CD14-positive monocyte (primary cell): ENCODE measurements at regions not wholly inside any gene's neighbourhood (a gene's known extent, or its start where the extent isn't known, plus 50 kb on each side); places are given as distances from the start of the nearest gene placed in this dataset.

Source experiments
- DNase-seq, 3 donors: peaks; one replicate each; pipeline ENCODE4 v3.0.0-alpha.2; 2011 to 2022
- H2AFZ ChIP-seq: 2 replicates; pipeline ENCODE4 v1.6.0; 2012; ENCODE audit warnings: mild to moderate bottlenecking, low read depth, low read length, inconsistent platforms; ENCODE audit not compliant: insufficient read depth, poor library complexity, severe bottlenecking
- H3K27ac ChIP-seq, 2 donors: 1 replicate in 1 of 2; 2 replicates in 1 of 2; pipeline ENCODE4 v1.5.1; 2012 to 2013; ENCODE audit warnings: low read length in 2 of 2, control low read depth in 1 of 2, inconsistent platforms in 1 of 2, low read depth in 1 of 2, mild to moderate bottlenecking in 1 of 2
- H3K27me3 ChIP-seq, 2 donors: one replicate each; pipeline versions ENCODE4 v1.6.0 to v1.6.1; 2011 to 2013; ENCODE audit warnings: low read length in 2 of 2; ENCODE audit not compliant: control insufficient read depth in 2 of 2, insufficient read depth in 2 of 2
- H3K36me3 ChIP-seq, 2 donors: replicated peaks in 1 of 2; 1 replicate in 1 of 2; 2 replicates in 1 of 2; pipeline versions ENCODE4 v1.5.1 to v1.6.1; 2012 to 2013; ENCODE audit warnings: low read length in 2 of 2, control low read depth in 1 of 2, inconsistent platforms in 1 of 2, mild to moderate bottlenecking in 1 of 2; ENCODE audit not compliant: insufficient read depth in 2 of 2, control insufficient read depth in 1 of 2
- H3K4me1 ChIP-seq, 2 donors: 1 replicate in 1 of 2; 2 replicates in 1 of 2; pipeline versions ENCODE4 v1.5.1 to v1.6.1; 2012 to 2013; ENCODE audit warnings: low read length in 2 of 2, control low read depth in 1 of 2, inconsistent platforms in 1 of 2, mild to moderate bottlenecking in 1 of 2, moderate library complexity in 1 of 2; ENCODE audit not compliant: insufficient read depth in 2 of 2, control insufficient read depth in 1 of 2
- H3K4me2 ChIP-seq: replicated peaks from 2 replicates; pipeline ENCODE3; 2012; ENCODE audit warnings: low read length, moderate library complexity, mild to moderate bottlenecking; ENCODE audit not compliant: poor library complexity, severe bottlenecking; ENCODE audit errors: extremely low read depth
- H3K4me3 ChIP-seq, 3 experiments: fragments of 200-600 bp in 1 of 3; sonication (generic) in 1 of 3; replicated peaks in 1 of 3; 1 replicate in 2 of 3; 2 replicates in 1 of 3; pipeline ENCODE4 v1.5.1; 2011 to 2013; ENCODE audit warnings: low read length in 3 of 3, mild to moderate bottlenecking in 3 of 3, control low read depth in 2 of 3, low read depth in 2 of 3, inconsistent platforms in 1 of 3, moderate library complexity in 1 of 3
- H3K79me2 ChIP-seq: 2 replicates; pipeline ENCODE4 v1.6.0; 2012; ENCODE audit warnings: mild to moderate bottlenecking, control low read depth, inconsistent platforms, low read length, moderate library complexity; ENCODE audit not compliant: insufficient read depth
- H3K9ac ChIP-seq: 2 replicates; pipeline ENCODE4 v1.6.0; 2017; ENCODE audit warnings: low read length, mild to moderate bottlenecking; ENCODE audit not compliant: insufficient read depth, poor library complexity, severe bottlenecking
- H3K9me3 ChIP-seq, 2 donors: replicated peaks in 1 of 2; 1 replicate in 1 of 2; 2 replicates in 1 of 2; pipeline versions ENCODE4 v1.5.1 to v1.6.1; 2012 to 2013; ENCODE audit warnings: low read length in 2 of 2, control low read depth in 1 of 2; ENCODE audit not compliant: control insufficient read depth in 1 of 2, insufficient read depth in 1 of 2
- H4K20me1 ChIP-seq: 2 replicates; pipeline ENCODE4 v1.6.0; 2012; ENCODE audit warnings: mild to moderate bottlenecking, low read length, control low read depth, moderate library complexity; ENCODE audit not compliant: insufficient read depth
- H3K27ac Mint-ChIP-seq, 7 donors: one replicate each; pipeline ENCODE4 v1.8.0; 2020; ENCODE audit warnings: mild to moderate bottlenecking in 7 of 7, mixed read lengths in 7 of 7, moderate library complexity in 6 of 7, inconsistent platforms in 2 of 7
- H3K27me3 Mint-ChIP-seq, 3 donors: one replicate each; pipeline ENCODE4 v1.8.0; 2021 to 2022; ENCODE audit warnings: low read depth in 3 of 3, mild to moderate bottlenecking in 3 of 3, mixed read lengths in 3 of 3, moderate library complexity in 3 of 3, inconsistent platforms in 1 of 3
- H3K36me3 Mint-ChIP-seq, 2 donors: one replicate each; pipeline ENCODE4 v1.8.0; 2020; ENCODE audit warnings: mixed read lengths in 2 of 2, inconsistent platforms in 1 of 2, mild to moderate bottlenecking in 1 of 2
- H3K4me1 Mint-ChIP-seq: one replicate; pipeline ENCODE4 v1.8.0; 2020; ENCODE audit warnings: mild to moderate bottlenecking, mixed read lengths
- H3K4me3 Mint-ChIP-seq, 2 donors: one replicate each; pipeline ENCODE4 v1.8.0; 2020; ENCODE audit warnings: mild to moderate bottlenecking in 2 of 2, mixed read lengths in 2 of 2, moderate library complexity in 1 of 2
- H3K9me3 Mint-ChIP-seq, 7 donors: one replicate each; pipeline ENCODE4 v1.8.0; 2020 to 2022; ENCODE audit warnings: mixed read lengths in 7 of 7, mild to moderate bottlenecking in 6 of 7, moderate library complexity in 6 of 7, inconsistent platforms in 2 of 7
- WGBS: methylation state at CpG from one replicate; pipeline ENCODE4 v1.1.5; 2013; ENCODE audit warnings: missing lambda C conversion rate; ENCODE audit not compliant: insufficient coverage; 5-methylcytosine and 5-hydroxymethylcytosine counted together
- intact Hi-C, 2 donors: fragments of 100-400 bp; cut with micrococcal nuclease; formaldehyde crosslinking; loops; one replicate each; pipeline versions ENCODE4 v1.15.0 to v1.15.1; 2023
- TF ChIP-seq, protein P1 (sequence below): fragments of 200-600 bp; IDR thresholded peaks from one replicate; pipeline ENCODE4 v1.8.0; 2022; ENCODE audit warnings: antibody characterized with exemption, mild to moderate bottlenecking

DNA sequence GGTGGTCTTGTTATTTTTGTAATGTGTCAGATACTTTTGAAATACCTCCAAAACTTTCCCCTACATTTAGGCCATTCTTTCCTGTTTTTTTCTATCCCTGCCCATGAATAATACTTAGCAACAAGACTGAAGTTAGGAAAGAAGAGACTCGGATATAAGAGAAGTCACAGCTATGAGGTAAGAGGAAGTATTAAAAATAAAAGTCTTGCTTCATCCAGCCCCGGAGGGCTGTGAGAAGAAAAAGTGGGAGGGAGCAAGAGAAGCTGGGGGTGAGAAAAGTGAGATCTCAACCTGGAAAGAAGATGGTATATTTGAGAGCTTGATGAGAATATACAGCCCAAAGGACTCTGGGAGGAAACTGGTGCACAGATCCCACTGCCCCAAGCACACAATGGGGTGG is 213.5 kb upstream of the CDIN1 start:
- 20% methylated on average over 1 of the region's 2 CpGs for WGBS
- Mint-ChIP-seq H3K27me3 (no peaks in the 10 kb centered on the region), H3K36me3 (no peaks in the 10 kb centered on the region), H3K4me3 (no peak overlapping the region), H3K4me1 (no peaks in the 10 kb centered on the region), H3K27ac (no peak overlapping the region), H3K9me3 (peaks cover 0 to 14% (median 3%) of the 10 kb centered on the region in 7 donors)
- Histone ChIP-seq H3K79me2 (no peaks in the 10 kb centered on the region), H3K4me3 (no peak overlapping the region), H2AFZ (no peak overlapping the region), H3K9me3 (peaks cover 0 to 5% of the 10 kb centered on the region in 2 donors), H3K4me1 (no peaks in the 10 kb centered on the region), H4K20me1 (no peaks in the 10 kb centered on the region), H3K9ac (no peak overlapping the region), H3K4me2 (no peak overlapping the region), H3K27ac (no peak overlapping the region), H3K27me3 (no peaks in the 10 kb centered on the region), H3K36me3 (no peaks in the 10 kb centered on the region)
- intact Hi-C loops: no loop called here
- no peak for DNase-seq
- TF ChIP-seq, protein P1, sequence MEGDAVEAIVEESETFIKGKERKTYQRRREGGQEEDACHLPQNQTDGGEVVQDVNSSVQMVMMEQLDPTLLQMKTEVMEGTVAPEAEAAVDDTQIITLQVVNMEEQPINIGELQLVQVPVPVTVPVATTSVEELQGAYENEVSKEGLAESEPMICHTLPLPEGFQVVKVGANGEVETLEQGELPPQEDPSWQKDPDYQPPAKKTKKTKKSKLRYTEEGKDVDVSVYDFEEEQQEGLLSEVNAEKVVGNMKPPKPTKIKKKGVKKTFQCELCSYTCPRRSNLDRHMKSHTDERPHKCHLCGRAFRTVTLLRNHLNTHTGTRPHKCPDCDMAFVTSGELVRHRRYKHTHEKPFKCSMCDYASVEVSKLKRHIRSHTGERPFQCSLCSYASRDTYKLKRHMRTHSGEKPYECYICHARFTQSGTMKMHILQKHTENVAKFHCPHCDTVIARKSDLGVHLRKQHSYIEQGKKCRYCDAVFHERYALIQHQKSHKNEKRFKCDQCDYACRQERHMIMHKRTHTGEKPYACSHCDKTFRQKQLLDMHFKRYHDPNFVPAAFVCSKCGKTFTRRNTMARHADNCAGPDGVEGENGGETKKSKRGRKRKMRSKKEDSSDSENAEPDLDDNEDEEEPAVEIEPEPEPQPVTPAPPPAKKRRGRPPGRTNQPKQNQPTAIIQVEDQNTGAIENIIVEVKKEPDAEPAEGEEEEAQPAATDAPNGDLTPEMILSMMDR: no peak

DNA sequence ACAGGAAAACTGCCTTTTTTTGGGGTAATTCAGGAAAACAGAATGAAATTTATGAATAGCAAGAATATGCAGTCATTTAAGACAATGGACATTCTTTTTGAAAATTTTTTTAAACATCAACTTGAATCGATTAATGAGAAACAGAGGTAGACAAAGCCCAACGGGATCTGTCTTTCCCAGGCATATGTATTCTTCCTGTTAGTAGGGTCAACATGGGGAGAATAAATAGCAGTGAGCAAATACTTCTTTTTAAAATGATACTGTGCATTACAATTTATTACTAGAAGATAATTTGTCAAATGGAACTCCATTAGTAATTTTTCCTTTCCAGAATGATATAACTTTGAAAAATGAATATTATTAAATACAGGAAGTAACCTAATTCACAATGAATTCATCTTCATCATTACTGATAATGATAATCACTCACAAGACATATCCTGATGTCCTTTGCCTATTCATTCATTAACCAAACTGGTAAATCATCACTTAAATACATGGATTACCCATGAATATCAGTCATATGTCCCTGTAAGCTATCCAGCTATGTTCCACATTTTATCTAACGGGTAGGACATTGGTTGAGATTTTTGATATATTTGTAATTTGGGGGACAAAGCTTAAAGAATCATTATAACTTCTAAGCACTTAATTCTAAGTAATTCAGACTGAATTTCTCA is 209.2 kb upstream of the CDIN1 start:
- H2AFZ ChIP-seq: no peak overlapping the region
- H3K36me3 ChIP-seq: no peaks in the 10 kb centered on the region
- H3K4me1 Mint-ChIP-seq: no peaks in the 10 kb centered on the region
- no peak overlapping the region for H3K4me3 Mint-ChIP-seq
- H3K27me3 Mint-ChIP-seq: peaks cover 0 to 2% (median 0%) of the 10 kb centered on the region in 3 donors
- no peaks in the 10 kb centered on the region for H4K20me1 ChIP-seq
- H3K79me2 ChIP-seq: no peaks in the 10 kb centered on the region
- H3K4me3 ChIP-seq: no peak overlapping the region
- no peak overlapping the region for H3K9ac ChIP-seq
- no peak overlapping the region for H3K27ac Mint-ChIP-seq
- no peaks in the 10 kb centered on the region for H3K36me3 Mint-ChIP-seq
- intact Hi-C loops: no loop called here
- peaks cover 0 to 5% of the 10 kb centered on the region in 2 donors for H3K9me3 ChIP-seq
- no peaks in the 10 kb centered on the region for H3K4me1 ChIP-seq
- no peak overlapping the region for H3K4me2 ChIP-seq
- TF ChIP-seq, protein P1: no peak
- H3K27me3 ChIP-seq: no peaks in the 10 kb centered on the region
- WGBS: no CpG with 5 or more reads among the region's 3 CpGs
- H3K9me3 Mint-ChIP-seq: peaks cover 0 to 6% (median 2%) of the 10 kb centered on the region in 7 donors
- no peak for DNase-seq
- H3K27ac ChIP-seq: no peak overlapping the region
